ENCODE measurements at regions not wholly inside any gene's neighbourhood (a gene's known extent, or its start where the extent isn't known, plus 50 kb on each side); places are given as distances from the start of the nearest gene placed in this dataset.

DNA sequence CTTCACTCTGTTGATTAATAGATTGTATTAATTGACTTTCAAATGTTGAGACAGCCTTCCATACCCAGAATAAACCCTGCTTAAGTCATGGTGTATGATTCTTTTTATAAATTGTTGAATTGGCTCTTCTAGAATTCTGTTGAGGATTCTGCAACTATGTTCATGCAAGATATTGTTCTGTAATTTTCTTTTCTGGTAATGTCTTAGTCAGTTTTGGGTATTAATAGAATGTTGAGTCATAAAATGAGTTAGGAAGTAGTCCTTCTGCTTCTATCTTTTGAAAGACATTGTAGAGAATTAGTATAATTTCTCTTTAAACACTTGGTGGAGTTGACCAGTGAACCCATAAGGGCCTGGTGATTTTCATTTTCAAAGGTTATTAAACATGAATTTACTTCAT is 958.9 kb downstream of the LRFN5 start:
- H3K27me3 ChIP-seq (replicated peaks; ENCODE audit: insufficient read depth, low read depth, low read length, poor library complexity), result no peaks in the 10 kb centered on the region
- H3K36me3 ChIP-seq (ENCODE audit: insufficient read depth, low read length, poor library complexity, severe bottlenecking), result no peaks in the 10 kb centered on the region
- H3K27ac ChIP-seq (ENCODE audit: low read depth, low read length, poor library complexity, severe bottlenecking), result no peak overlapping the region
- H3K4me1 ChIP-seq (ENCODE audit: insufficient read depth, low read length, poor library complexity, severe bottlenecking), result no peaks in the 10 kb centered on the region
- BruUV-seq (replicated peaks), result no TSS peak
- ChIA-PET CTCF (no interaction called here), POLR2A (ENCODE audit: low non-redundant PET) (no interaction called here)
- H3K4me3 ChIP-seq (ENCODE audit: low read depth, low read length, poor library complexity, severe bottlenecking), result no peak overlapping the region
- H3K9me3 ChIP-seq (ENCODE audit: low read depth, low read length, poor library complexity, severe bottlenecking), result no peaks in the 10 kb centered on the region
- TF ChIP-seq EZH2 (IDR thresholded peaks at IDR 0.05; ENCODE audit: borderline replicate concordance, low read depth, low read length, poor library complexity, severe bottlenecking), result no peak
- TF ChIP-seq, protein P1, sequence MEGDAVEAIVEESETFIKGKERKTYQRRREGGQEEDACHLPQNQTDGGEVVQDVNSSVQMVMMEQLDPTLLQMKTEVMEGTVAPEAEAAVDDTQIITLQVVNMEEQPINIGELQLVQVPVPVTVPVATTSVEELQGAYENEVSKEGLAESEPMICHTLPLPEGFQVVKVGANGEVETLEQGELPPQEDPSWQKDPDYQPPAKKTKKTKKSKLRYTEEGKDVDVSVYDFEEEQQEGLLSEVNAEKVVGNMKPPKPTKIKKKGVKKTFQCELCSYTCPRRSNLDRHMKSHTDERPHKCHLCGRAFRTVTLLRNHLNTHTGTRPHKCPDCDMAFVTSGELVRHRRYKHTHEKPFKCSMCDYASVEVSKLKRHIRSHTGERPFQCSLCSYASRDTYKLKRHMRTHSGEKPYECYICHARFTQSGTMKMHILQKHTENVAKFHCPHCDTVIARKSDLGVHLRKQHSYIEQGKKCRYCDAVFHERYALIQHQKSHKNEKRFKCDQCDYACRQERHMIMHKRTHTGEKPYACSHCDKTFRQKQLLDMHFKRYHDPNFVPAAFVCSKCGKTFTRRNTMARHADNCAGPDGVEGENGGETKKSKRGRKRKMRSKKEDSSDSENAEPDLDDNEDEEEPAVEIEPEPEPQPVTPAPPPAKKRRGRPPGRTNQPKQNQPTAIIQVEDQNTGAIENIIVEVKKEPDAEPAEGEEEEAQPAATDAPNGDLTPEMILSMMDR (conservative IDR thresholded peaks at IDR 0.05; ENCODE audit: low read depth, low read length), result no peak
- DNase-seq (ENCODE audit: low spot score), result no peak
- intact Hi-C loops (cut with micrococcal nuclease; ENCODE audit: unreplicated experiment), result no loop called here

DNA sequence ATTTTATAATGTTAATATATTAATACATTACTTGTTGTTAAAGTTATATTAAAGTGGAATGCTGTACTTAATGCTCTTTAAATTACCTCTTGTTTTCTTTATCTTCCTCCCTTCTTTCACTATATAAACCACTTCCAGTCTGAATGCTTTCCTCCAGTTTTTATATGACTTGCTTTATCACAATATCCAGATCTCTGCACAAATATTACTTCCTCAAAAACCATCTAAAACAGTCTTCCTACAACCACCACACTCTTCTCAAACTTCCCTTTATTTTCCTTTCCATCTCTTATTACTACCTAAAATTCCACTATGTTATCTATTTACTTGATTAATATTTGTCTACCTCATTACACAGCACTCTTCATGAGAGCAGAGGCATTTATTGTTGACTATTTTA is 956.6 kb downstream of the LRFN5 start:
- ChIA-PET POLR2A (ENCODE audit: low non-redundant PET) (no interaction called here), CTCF (no interaction called here)

DNA sequence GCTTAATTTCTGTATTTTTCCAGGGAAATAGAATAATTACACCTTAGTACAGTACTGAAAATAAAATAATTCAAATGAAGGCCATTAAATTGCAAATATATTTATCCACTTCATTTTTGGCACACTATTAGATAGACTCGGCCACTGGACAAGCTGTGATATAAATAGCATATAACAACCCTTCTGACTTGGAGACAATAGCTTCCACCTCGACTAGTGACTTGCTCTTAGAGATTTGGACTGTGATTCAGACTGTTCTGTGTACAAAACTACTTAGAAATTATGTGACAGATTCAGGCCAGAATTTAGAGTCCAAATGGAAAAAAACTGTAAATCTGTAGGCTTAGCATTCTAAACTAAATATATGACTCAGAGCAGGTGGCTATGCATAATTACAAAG is 949.9 kb downstream of the LRFN5 start:
- no peaks in the 10 kb centered on the region for H3K4me1 ChIP-seq (ENCODE audit: insufficient read depth, low read length, poor library complexity, severe bottlenecking)
- no peaks in the 10 kb centered on the region for H3K9me3 ChIP-seq (ENCODE audit: low read depth, low read length, poor library complexity, severe bottlenecking)
- H3K27me3 ChIP-seq (replicated peaks; ENCODE audit: insufficient read depth, low read depth, low read length, poor library complexity), result no peaks in the 10 kb centered on the region
- H3K27ac ChIP-seq (ENCODE audit: low read depth, low read length, poor library complexity, severe bottlenecking), result no peak overlapping the region
- intact Hi-C loops (cut with micrococcal nuclease; ENCODE audit: unreplicated experiment), result no loop called here
- no peaks in the 10 kb centered on the region for H3K36me3 ChIP-seq (ENCODE audit: insufficient read depth, low read length, poor library complexity, severe bottlenecking)
- ChIA-PET POLR2A (ENCODE audit: low non-redundant PET) (no interaction called here), CTCF (no interaction called here)
- TF ChIP-seq EZH2 (IDR thresholded peaks at IDR 0.05; ENCODE audit: borderline replicate concordance, low read depth, low read length, poor library complexity, severe bottlenecking), result no peak
- TF ChIP-seq, protein P1 (conservative IDR thresholded peaks at IDR 0.05; ENCODE audit: low read depth, low read length), result no peak
- H3K4me3 ChIP-seq (ENCODE audit: low read depth, low read length, poor library complexity, severe bottlenecking), result no peak overlapping the region
- no TSS peak for BruUV-seq (replicated peaks)
- no peak for DNase-seq (ENCODE audit: low spot score)

More for the DNA sequence above, 956.6 kb downstream of the LRFN5 start:
- H3K4me3 ChIP-seq (ENCODE audit: low read depth, low read length, poor library complexity, severe bottlenecking), result no peak overlapping the region
- BruUV-seq (replicated peaks), result no TSS peak
- intact Hi-C loops (cut with micrococcal nuclease; ENCODE audit: unreplicated experiment), result no loop called here
- no peaks in the 10 kb centered on the region for H3K4me1 ChIP-seq (ENCODE audit: insufficient read depth, low read length, poor library complexity, severe bottlenecking)
- no peaks in the 10 kb centered on the region for H3K9me3 ChIP-seq (ENCODE audit: low read depth, low read length, poor library complexity, severe bottlenecking)
- H3K36me3 ChIP-seq (ENCODE audit: insufficient read depth, low read length, poor library complexity, severe bottlenecking), result no peaks in the 10 kb centered on the region
- no peak for DNase-seq (ENCODE audit: low spot score)
- no peaks in the 10 kb centered on the region for H3K27me3 ChIP-seq (replicated peaks; ENCODE audit: insufficient read depth, low read depth, low read length, poor library complexity)
- no peak overlapping the region for H3K27ac ChIP-seq (ENCODE audit: low read depth, low read length, poor library complexity, severe bottlenecking)
- TF ChIP-seq, protein P1 (conservative IDR thresholded peaks at IDR 0.05; ENCODE audit: low read depth, low read length), result no peak
